A673 (cell line): ENCODE measurements at regions not wholly inside any gene's neighbourhood (a gene's known extent, or its start where the extent isn't known, plus 50 kb on each side); places are given as distances from the start of the nearest gene placed in this dataset.

Experiments
- EZH2 ChIP-seq: fragments of 200-600 bp; sonication (generic); IDR thresholded peaks from 2 replicates; pipeline ENCODE4 v1.6.1; 2017; ENCODE audit warnings: borderline replicate concordance, low read depth, mild to moderate bottlenecking, mixed read lengths, antibody characterized with exemption, low read length; ENCODE audit not compliant: poor library complexity, severe bottlenecking
- TF ChIP-seq, protein P1 (sequence below): fragments of 300-800, 200-600 bp; sonication (generic); conservative IDR thresholded peaks from 2 replicates; pipeline ENCODE4 v1.5.1; 2017; ENCODE audit warnings: low read depth, mild to moderate bottlenecking, antibody characterized with exemption, low read length, moderate library complexity, mixed read lengths

DNA sequence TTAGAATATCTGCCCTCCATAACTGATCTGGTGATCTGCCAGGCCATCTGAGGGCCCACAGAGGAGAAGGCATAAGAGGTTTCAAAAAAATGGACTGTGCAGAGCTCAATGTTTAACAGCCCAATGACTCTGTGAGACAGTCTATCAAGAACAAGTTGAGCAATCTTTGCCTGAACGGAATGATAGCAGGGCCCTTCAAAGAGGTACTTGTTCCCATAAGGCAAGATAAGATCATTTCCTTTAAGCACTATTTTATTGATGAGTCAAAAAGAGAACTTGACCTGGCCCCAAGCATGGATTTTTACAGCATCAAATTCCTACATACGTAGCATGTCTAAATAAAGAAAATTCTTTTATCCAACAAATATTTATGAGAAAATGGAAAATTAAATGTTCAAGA, 182.8 kb downstream of the IDS start:
- TF ChIP-seq EZH2, result no peak
- TF ChIP-seq, protein P1, sequence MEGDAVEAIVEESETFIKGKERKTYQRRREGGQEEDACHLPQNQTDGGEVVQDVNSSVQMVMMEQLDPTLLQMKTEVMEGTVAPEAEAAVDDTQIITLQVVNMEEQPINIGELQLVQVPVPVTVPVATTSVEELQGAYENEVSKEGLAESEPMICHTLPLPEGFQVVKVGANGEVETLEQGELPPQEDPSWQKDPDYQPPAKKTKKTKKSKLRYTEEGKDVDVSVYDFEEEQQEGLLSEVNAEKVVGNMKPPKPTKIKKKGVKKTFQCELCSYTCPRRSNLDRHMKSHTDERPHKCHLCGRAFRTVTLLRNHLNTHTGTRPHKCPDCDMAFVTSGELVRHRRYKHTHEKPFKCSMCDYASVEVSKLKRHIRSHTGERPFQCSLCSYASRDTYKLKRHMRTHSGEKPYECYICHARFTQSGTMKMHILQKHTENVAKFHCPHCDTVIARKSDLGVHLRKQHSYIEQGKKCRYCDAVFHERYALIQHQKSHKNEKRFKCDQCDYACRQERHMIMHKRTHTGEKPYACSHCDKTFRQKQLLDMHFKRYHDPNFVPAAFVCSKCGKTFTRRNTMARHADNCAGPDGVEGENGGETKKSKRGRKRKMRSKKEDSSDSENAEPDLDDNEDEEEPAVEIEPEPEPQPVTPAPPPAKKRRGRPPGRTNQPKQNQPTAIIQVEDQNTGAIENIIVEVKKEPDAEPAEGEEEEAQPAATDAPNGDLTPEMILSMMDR, result no peak
